Activated B cell treated with CpG ODN at 0.5 μM for 24 hours (primary cell): ENCODE measurements at regions not wholly inside any gene's neighbourhood (a gene's known extent, or its start where the extent isn't known, plus 50 kb on each side); places are given as distances from the start of the nearest gene placed in this dataset.

ENCODE experiments used
- ATAC-seq: fragments of 200-7000 bp; cut with Tn5 transposase; one replicate; pipeline ENCODE4 v1.10.0; 2021; ENCODE audit warnings: low read depth, mild to moderate bottlenecking, moderate library complexity
- CTCF ChIA-PET: fragments of 350-600 bp; sonication (Branson Sonifier 250); formaldehyde crosslinking; loops from one replicate; lab custom pipeline; 2021; ENCODE audit warnings: antibody characterized with exemption; lab: Charles Lee
- POLR2A ChIA-PET: fragments of 350-600 bp; sonication (Branson Sonifier 250); formaldehyde crosslinking; loops from one replicate; lab custom pipeline; 2021; ENCODE audit warnings: antibody characterized with exemption; lab: Charles Lee
- DNase-seq: peaks from one replicate; pipeline ENCODE4 v3.0.0; 2022
- H3K27ac Mint-ChIP-seq: one replicate; pipeline ENCODE4 v1.8.0; 2020; ENCODE audit warnings: mixed read lengths
- H3K27me3 Mint-ChIP-seq: one replicate; pipeline ENCODE4 v1.8.0; 2021; ENCODE audit warnings: mixed read lengths
- H3K36me3 Mint-ChIP-seq: one replicate; pipeline ENCODE4 v1.8.0; 2021; ENCODE audit warnings: low read depth, mixed read lengths
- H3K4me1 Mint-ChIP-seq: one replicate; pipeline ENCODE4 v1.8.0; 2021; ENCODE audit warnings: mixed read lengths
- H3K4me3 Mint-ChIP-seq: one replicate; pipeline ENCODE4 v1.8.0; 2020; ENCODE audit warnings: mild to moderate bottlenecking, mixed read lengths
- H3K9me3 Mint-ChIP-seq: one replicate; pipeline ENCODE4 v1.8.0; 2020; ENCODE audit warnings: mixed read lengths
- intact Hi-C: fragments of 100-400 bp; cut with micrococcal nuclease; formaldehyde crosslinking; loops from one replicate; pipeline ENCODE4 v1.15.1; 2024
- TF ChIP-seq, protein P1 (sequence below): fragments of 200-600 bp; IDR thresholded peaks from one replicate; pipeline ENCODE4 v1.8.0; 2022; ENCODE audit warnings: antibody characterized with exemption, mild to moderate bottlenecking

DNA sequence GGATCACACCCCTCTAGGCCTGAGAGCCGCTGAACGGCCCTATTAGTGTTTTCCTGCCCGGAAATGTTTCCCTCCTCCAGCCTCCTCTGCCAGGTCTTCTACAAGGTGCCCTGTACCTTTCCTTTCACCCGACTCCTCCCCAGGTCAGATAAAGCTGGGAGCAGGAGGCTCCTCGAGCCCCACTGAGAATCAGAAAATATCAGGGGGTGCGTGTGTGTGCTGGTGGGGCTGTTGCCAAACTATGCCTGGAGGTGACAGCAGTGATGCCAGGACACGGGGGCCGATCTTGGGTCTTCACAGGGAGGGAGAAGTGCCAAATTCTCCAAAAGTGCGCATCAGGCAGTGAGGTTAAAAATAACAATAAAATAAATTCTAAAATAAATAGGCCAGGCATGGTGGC, 222.8 kb upstream of the RREB1 start:
- H3K4me1 Mint-ChIP-seq, result no peaks in the 10 kb centered on the region
- TF ChIP-seq, protein P1, sequence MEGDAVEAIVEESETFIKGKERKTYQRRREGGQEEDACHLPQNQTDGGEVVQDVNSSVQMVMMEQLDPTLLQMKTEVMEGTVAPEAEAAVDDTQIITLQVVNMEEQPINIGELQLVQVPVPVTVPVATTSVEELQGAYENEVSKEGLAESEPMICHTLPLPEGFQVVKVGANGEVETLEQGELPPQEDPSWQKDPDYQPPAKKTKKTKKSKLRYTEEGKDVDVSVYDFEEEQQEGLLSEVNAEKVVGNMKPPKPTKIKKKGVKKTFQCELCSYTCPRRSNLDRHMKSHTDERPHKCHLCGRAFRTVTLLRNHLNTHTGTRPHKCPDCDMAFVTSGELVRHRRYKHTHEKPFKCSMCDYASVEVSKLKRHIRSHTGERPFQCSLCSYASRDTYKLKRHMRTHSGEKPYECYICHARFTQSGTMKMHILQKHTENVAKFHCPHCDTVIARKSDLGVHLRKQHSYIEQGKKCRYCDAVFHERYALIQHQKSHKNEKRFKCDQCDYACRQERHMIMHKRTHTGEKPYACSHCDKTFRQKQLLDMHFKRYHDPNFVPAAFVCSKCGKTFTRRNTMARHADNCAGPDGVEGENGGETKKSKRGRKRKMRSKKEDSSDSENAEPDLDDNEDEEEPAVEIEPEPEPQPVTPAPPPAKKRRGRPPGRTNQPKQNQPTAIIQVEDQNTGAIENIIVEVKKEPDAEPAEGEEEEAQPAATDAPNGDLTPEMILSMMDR, result no peak
- CTCF ChIA-PET, result no interaction called here
- no peak for ATAC-seq
- H3K4me3 Mint-ChIP-seq, result no peak overlapping the region
- POLR2A ChIA-PET, result no interaction called here
- no peaks in the 10 kb centered on the region for H3K27me3 Mint-ChIP-seq
- DNase-seq, result no peak
- H3K36me3 Mint-ChIP-seq, result no peaks in the 10 kb centered on the region
- no peak overlapping the region for H3K27ac Mint-ChIP-seq
- intact Hi-C loops, result no loop called here
- H3K9me3 Mint-ChIP-seq, result no peaks in the 10 kb centered on the region

DNA sequence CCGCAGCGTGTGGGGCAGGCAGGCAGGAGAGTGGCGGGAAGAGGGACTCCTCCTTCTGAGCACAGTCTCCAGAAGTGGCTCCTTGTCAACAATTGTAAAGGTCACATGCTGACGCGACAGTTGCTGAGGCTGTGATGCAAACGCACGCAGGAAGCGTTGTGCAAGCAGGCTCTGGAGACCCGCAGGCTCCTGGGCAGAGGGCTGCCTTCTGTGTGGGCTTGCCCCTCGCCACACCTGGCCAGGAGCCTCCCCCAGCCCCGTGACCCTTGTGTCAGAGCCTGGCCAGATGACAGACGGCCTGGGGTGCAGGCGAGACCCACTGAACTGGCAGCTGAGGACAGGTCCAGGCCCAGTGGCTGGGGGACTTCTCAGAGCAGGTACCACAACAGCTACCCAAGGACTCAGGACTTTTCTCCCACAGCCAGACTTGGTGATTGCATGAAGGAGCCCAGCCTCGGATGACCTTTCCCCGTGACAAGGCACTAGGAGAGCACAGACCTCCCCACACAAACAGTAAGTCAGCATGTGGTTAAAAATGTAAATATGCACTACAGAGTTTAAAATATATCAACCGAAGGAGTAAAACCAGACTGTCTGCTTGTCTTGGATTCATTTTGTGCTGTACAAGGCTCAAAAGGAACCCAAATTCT, 222.1 kb upstream of the RREB1 start:
- no peak for ATAC-seq
- Mint-ChIP-seq H3K27me3 (no peaks in the 10 kb centered on the region), H3K27ac (no peak overlapping the region), H3K4me3 (no peak overlapping the region), H3K9me3 (no peaks in the 10 kb centered on the region), H3K4me1 (no peaks in the 10 kb centered on the region), H3K36me3 (no peaks in the 10 kb centered on the region)
- no peak for DNase-seq
- TF ChIP-seq, protein P1, result no peak
- intact Hi-C loops, result no loop called here
- ChIA-PET CTCF (no interaction called here), POLR2A (no interaction called here)

DNA sequence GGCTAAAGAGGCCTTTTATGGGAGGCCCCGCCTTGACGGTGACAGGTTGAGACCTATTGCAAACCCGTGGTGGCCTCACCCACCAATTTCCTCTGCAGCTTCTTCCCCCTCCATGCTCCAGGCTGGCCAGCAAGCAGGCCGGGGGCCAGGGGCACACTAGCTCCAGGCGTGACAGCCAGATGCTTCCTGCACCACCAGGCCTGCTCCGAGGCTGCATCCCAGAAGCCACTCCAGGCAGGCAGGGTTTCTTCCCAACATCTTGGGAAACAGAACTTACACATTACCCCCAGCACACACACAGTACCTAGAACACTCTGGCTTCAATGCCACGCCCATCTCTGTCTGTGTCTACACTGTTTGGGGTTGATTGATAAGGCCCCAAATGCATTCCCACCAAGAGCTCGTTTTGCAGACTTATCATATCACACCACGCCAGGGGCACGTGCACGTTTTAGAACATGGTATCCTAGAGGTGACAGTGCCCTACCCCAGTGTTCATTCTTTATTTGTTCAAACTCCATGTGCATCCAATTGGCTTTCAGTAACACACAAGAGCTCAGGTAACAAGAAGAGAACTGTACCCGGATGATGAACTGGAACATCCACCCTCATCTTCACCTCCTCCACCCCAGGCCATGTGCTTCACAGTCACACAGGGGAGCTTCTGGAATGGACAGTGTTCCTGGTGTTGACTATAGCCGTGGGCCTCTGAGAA, 221.4 kb upstream of the RREB1 start:
- ATAC-seq, result no peak

DNA sequence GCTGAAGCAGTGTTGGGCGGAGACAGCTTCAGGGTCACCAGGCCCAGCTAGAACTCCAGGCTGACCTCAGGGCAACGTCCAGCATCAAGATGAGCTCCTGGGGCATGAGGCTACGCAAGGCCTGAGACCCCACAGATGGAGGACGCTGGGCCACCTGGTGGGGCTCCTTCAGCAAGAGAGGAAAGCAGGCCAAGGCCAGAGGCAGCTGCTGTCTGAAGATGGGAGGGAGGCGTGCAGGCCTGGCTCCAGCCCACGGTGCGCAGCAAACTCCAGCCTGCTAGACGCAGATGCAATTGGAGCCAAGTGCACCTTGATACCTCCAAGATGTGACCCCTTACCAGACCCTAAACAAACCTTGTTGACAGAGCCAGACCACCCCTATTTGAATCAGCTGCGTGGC, 220.9 kb upstream of the RREB1 start:
- ChIA-PET POLR2A (no interaction called here), CTCF (no interaction called here)
- H3K27ac Mint-ChIP-seq, result no peak overlapping the region
- H3K36me3 Mint-ChIP-seq, result no peaks in the 10 kb centered on the region
- no peaks in the 10 kb centered on the region for H3K4me1 Mint-ChIP-seq
- intact Hi-C loops, result no loop called here
- no peak overlapping the region for H3K4me3 Mint-ChIP-seq
- DNase-seq, result no peak
- H3K9me3 Mint-ChIP-seq, result no peaks in the 10 kb centered on the region
- TF ChIP-seq, protein P1, result no peak
- no peaks in the 10 kb centered on the region for H3K27me3 Mint-ChIP-seq
- ATAC-seq, result no peak

More for the DNA sequence above, 221.4 kb upstream of the RREB1 start:
- H3K27ac Mint-ChIP-seq, result no peak overlapping the region
- no peaks in the 10 kb centered on the region for H3K9me3 Mint-ChIP-seq
- H3K4me3 Mint-ChIP-seq, result no peak overlapping the region
- ChIA-PET POLR2A (no interaction called here), CTCF (no interaction called here)
- no peaks in the 10 kb centered on the region for H3K4me1 Mint-ChIP-seq
- intact Hi-C loops, result no loop called here
- no peaks in the 10 kb centered on the region for H3K27me3 Mint-ChIP-seq
- DNase-seq, result no peak
- TF ChIP-seq, protein P1, result no peak
- no peaks in the 10 kb centered on the region for H3K36me3 Mint-ChIP-seq

DNA sequence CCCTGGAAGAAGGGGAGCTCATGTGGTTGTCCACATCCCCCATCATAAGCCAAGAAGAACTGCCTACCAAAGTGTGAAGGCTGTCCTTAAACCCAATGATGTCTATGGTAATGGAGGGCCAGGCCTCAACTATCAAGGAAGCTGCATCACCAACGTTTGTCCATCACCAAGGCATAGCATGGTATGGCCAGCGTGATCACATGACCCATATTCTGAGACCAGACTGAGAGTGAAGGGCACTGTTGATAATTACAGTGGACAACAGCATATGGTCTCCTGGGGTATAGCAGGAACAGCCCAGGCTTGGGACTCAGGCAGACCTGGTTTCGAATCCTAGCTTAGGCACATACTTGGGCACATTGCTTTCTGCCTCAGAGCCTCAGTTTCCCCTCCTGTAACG, 218.2 kb upstream of the RREB1 start:
- intact Hi-C loops, result no loop called here
- Mint-ChIP-seq H3K27ac (no peak overlapping the region), H3K27me3 (no peaks in the 10 kb centered on the region), H3K36me3 (no peaks in the 10 kb centered on the region), H3K4me3 (no peak overlapping the region), H3K9me3 (no peaks in the 10 kb centered on the region), H3K4me1 (no peaks in the 10 kb centered on the region)
- ATAC-seq (no peak), DNase-seq (no peak)
- POLR2A ChIA-PET, result no interaction called here
- CTCF ChIA-PET, result no interaction called here
- TF ChIP-seq, protein P1, result no peak
